ENCODE measurements at regions not wholly inside any gene's neighbourhood (a gene's known extent, or its start where the extent isn't known, plus 50 kb on each side); places are given as distances from the start of the nearest gene placed in this dataset.

DNA sequence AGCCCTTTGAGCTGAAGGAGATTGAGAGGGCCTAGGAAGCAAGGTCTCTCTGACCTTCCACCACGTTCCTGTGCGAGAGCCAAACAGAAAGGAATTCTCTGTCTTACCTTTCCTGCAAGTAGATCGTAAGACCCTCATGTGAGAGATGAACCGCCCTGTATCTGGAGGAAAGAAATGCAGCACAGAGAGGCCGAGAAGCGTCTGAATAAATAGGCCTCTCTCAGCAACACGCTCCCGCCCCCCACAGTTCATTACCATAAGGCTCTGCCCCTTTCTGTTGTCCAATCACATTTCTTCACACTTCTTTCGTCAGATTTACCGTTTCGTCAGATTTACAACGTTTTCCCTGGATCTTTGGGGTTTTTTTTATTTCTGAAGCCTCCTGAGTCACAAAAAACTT lies 90.3 kb downstream of the BLID start:
- Histone ChIP-seq H3K27ac (no peak overlapping the region), H3K4me3 (peak overlapping the region in 1 of 4 donors; percentile 16), H3K9me3 (no peaks in the 10 kb centered on the region), H3K27me3 (no peaks in the 10 kb centered on the region), H3K4me1 (no peaks in the 10 kb centered on the region), H3K36me3 (no peaks in the 10 kb centered on the region)
- no peak for TF ChIP-seq POLR2A (IDR thresholded peaks at IDR 0.05)
- TF ChIP-seq, protein P1, sequence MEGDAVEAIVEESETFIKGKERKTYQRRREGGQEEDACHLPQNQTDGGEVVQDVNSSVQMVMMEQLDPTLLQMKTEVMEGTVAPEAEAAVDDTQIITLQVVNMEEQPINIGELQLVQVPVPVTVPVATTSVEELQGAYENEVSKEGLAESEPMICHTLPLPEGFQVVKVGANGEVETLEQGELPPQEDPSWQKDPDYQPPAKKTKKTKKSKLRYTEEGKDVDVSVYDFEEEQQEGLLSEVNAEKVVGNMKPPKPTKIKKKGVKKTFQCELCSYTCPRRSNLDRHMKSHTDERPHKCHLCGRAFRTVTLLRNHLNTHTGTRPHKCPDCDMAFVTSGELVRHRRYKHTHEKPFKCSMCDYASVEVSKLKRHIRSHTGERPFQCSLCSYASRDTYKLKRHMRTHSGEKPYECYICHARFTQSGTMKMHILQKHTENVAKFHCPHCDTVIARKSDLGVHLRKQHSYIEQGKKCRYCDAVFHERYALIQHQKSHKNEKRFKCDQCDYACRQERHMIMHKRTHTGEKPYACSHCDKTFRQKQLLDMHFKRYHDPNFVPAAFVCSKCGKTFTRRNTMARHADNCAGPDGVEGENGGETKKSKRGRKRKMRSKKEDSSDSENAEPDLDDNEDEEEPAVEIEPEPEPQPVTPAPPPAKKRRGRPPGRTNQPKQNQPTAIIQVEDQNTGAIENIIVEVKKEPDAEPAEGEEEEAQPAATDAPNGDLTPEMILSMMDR (IDR thresholded peaks at IDR 0.05 in 4 of 5, conservative IDR thresholded peaks at IDR 0.05 in 1 of 5) = no peak
- in situ Hi-C loops (cut with MboI; ENCODE audit: low sequenced_read_pairs in 4 of 4) (loop anchor here in 2 of 4 donors (10.0 kb wide), 2 partner anchors 189 to 479 kb away; no protein-coding TSS in a partner anchor), intact Hi-C loops (cut with DNase I; ENCODE audit: low total_unique reads) (loop anchor here (2.0 kb wide), 1 partner anchor 75 kb away; no protein-coding TSS in a partner anchor)
- ATAC-seq = no peak
- DNase-seq = no peak

DNA sequence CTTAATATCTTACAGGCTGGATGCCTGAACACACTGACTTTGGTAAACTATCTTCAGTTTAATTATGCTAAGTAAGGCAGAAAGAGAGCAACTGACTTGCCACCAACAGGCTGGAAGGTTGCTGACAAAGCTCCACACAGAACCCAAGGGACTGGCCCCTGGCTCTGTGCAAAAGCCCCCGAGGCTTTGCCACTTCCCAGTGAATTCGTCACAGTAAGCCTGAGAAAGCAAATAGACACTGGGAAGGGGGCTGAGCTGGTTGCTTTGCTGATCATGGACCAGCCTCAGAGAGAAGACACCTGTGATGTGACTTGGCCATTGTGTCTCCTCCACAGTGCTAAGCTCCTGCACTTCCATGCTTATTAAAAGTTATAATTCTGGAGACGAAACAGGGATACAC lies 91.7 kb downstream of the BLID start:
- in situ Hi-C loops (cut with MboI; ENCODE audit: low sequenced_read_pairs in 4 of 4) = loop anchor here in 2 of 4 donors (10.0 to 25.0 kb wide), 4 partner anchors 191 to 488 kb away; no protein-coding TSS in a partner anchor
- TF ChIP-seq POLR2A (IDR thresholded peaks at IDR 0.05) = no peak
- TF ChIP-seq, protein P1 (IDR thresholded peaks at IDR 0.05 in 4 of 5, conservative IDR thresholded peaks at IDR 0.05 in 1 of 5) = no peak
- H3K27ac ChIP-seq = no peak overlapping the region
- no peaks in the 10 kb centered on the region for H3K27me3 ChIP-seq
- no peaks in the 10 kb centered on the region for H3K36me3 ChIP-seq
- H3K4me3 ChIP-seq = no peak overlapping the region
- DNase-seq = no peak
- no peaks in the 10 kb centered on the region for H3K4me1 ChIP-seq
- H3K9me3 ChIP-seq = no peaks in the 10 kb centered on the region
- no peak for ATAC-seq
- intact Hi-C loops (cut with DNase I; ENCODE audit: low total_unique reads) = loop anchor here (2.0 to 5.0 kb wide), 2 partner anchors 77 to 367 kb away; no protein-coding TSS in a partner anchor

DNA sequence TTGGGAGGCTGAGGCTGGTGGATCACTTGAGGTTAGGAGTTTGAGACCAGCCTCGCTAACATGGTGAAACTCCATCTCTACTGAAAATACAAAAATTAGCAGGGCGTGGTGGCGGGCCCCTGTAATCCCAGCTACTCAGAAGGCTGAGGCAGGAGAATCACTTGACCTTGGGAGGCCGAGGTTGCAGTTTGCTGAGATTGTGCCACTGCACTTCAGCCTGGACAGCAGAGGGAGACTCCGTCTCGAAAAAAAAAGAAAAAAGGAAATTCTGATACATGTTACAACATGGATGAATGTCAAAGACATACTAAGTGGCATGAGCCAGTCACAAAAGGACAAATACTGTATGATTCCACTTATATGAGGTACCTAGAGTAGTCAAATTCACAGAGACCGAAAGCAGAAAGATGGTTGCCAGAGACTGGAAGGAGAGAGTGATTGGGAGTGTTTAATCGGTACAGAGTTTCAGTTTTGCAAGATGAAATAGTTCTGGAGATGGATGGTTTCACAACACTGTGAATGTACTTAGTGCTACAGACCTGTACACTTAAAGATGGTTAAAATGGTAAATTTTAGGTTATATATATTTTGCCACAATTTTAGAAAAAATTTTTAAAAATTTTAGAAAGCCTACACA lies 92.3 kb downstream of the BLID start:
- Histone ChIP-seq H3K4me3 (no peak overlapping the region), H3K36me3 (no peaks in the 10 kb centered on the region), H3K9me3 (no peaks in the 10 kb centered on the region), H3K27ac (no peak overlapping the region), H3K27me3 (no peaks in the 10 kb centered on the region), H3K4me1 (no peaks in the 10 kb centered on the region)
- in situ Hi-C loops (cut with MboI; ENCODE audit: low sequenced_read_pairs in 4 of 4) = loop anchor here in 2 of 4 donors (10.0 to 25.0 kb wide), 4 partner anchors 191 to 489 kb away; no protein-coding TSS in a partner anchor
- no peak for TF ChIP-seq POLR2A (IDR thresholded peaks at IDR 0.05)
- TF ChIP-seq, protein P1 (IDR thresholded peaks at IDR 0.05 in 4 of 5, conservative IDR thresholded peaks at IDR 0.05 in 1 of 5) = no peak
- ATAC-seq (peak in 1 of 2 donors; percentile 36), DNase-seq (no peak)
- intact Hi-C loops (cut with DNase I; ENCODE audit: low total_unique reads) = loop anchor here (2.0 to 5.0 kb wide), 2 partner anchors 77 to 366 kb away; no protein-coding TSS in a partner anchor

DNA sequence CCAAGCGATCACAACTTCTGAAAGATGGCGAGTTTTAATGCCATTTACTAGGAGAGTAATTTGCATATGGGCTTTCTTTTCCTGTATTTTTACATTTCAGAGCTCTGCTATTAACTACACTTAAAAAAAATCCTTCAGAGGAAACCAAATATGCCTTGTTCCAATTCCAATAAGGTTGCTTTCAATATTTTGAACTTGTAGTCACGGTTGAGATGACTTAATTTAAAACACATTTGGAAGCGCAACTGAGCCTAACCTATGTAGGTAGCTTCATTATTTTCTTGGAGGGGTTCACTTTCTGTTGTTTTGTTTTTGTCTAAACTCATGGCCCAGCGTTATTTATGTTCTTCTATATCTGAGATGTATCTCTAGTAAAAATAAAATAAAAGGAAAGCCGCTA lies 93.4 kb downstream of the BLID start:
- no peaks in the 10 kb centered on the region for H3K36me3 ChIP-seq
- in situ Hi-C loops (cut with MboI; ENCODE audit: low sequenced_read_pairs in 4 of 4) = loop anchor here in 2 of 4 donors (10.0 to 25.0 kb wide), 4 partner anchors 192 to 490 kb away; no protein-coding TSS in a partner anchor
- H3K4me1 ChIP-seq = no peaks in the 10 kb centered on the region
- DNase-seq (no peak), ATAC-seq (no peak)
- no peak for TF ChIP-seq POLR2A (IDR thresholded peaks at IDR 0.05)
- TF ChIP-seq, protein P1 (IDR thresholded peaks at IDR 0.05 in 4 of 5, conservative IDR thresholded peaks at IDR 0.05 in 1 of 5) = no peak
- no peak overlapping the region for H3K27ac ChIP-seq
- intact Hi-C loops (cut with DNase I; ENCODE audit: low total_unique reads) = loop anchor here (5.0 kb wide), 1 partner anchor 365 kb away; no protein-coding TSS in a partner anchor
- H3K4me3 ChIP-seq = no peak overlapping the region
- no peaks in the 10 kb centered on the region for H3K27me3 ChIP-seq
- H3K9me3 ChIP-seq = no peaks in the 10 kb centered on the region
